Loucy (cell line): ENCODE measurements at regions not wholly inside any gene's neighbourhood (a gene's known extent, or its start where the extent isn't known, plus 50 kb on each side); places are given as distances from the start of the nearest gene placed in this dataset.

ENCODE experiments used
- EZH2phosphoT487 ChIP-seq: fragments of 200-600 bp; IDR thresholded peaks from 2 replicates; pipeline ENCODE4 v1.6.1; 2018; ENCODE audit warnings: antibody characterized with exemption, mild to moderate bottlenecking, moderate library complexity, borderline replicate concordance
- TF ChIP-seq, protein P1 (sequence below): fragments of 200-600 bp; sonication (generic); conservative IDR thresholded peaks from 2 replicates; pipeline ENCODE4 v1.5.1; 2014; ENCODE audit warnings: mild to moderate bottlenecking, antibody characterized with exemption, low read length

DNA sequence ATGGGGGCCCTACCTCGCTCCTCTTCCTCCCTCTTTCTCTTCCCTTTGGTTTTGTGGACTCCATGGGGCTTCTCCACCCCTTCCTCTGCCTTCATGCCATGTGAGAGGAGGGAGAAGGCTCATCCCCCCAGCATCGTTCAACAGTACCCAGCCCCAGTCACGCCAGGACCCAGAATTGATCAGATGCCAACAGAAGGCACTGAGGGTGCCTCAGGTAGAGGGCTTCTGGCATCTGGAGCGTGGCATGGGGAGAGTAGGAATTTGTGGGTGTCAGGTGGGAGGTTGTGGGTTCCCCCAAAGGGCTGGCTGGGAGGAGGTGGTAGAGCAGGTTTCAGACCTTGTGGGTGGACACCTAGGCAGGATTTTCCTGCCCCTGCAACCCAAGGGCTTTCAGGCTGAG, 122.0 kb downstream of the TWIST2 start:
- TF ChIP-seq, protein P1, sequence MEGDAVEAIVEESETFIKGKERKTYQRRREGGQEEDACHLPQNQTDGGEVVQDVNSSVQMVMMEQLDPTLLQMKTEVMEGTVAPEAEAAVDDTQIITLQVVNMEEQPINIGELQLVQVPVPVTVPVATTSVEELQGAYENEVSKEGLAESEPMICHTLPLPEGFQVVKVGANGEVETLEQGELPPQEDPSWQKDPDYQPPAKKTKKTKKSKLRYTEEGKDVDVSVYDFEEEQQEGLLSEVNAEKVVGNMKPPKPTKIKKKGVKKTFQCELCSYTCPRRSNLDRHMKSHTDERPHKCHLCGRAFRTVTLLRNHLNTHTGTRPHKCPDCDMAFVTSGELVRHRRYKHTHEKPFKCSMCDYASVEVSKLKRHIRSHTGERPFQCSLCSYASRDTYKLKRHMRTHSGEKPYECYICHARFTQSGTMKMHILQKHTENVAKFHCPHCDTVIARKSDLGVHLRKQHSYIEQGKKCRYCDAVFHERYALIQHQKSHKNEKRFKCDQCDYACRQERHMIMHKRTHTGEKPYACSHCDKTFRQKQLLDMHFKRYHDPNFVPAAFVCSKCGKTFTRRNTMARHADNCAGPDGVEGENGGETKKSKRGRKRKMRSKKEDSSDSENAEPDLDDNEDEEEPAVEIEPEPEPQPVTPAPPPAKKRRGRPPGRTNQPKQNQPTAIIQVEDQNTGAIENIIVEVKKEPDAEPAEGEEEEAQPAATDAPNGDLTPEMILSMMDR = no peak
- no peak for TF ChIP-seq EZH2phosphoT487
